ENCODE measurements at regions not wholly inside any gene's neighbourhood (a gene's known extent, or its start where the extent isn't known, plus 50 kb on each side); places are given as distances from the start of the nearest gene placed in this dataset.

- H3K27ac ChIP-seq (ENCODE audit: low read depth, low read length) = no peak overlapping the region
- ChIA-PET POLR2A (no interaction called here), CTCF (no interaction called here)
- H3K9me3 Mint-ChIP-seq = no peaks in the 10 kb centered on the region
- H3K36me3 Mint-ChIP-seq = no peaks in the 10 kb centered on the region
- H3K27me3 ChIP-seq (ENCODE audit: control insufficient read depth in 2 of 2, insufficient read depth in 2 of 2, low read length in 2 of 2) = no peaks in the 10 kb centered on the region
- no peaks in the 10 kb centered on the region for H3K4me1 Mint-ChIP-seq
- intact Hi-C loops (cut with micrococcal nuclease) = no loop called here
- no peak for DNase-seq
- H3K36me3 ChIP-seq (ENCODE audit: control insufficient read depth in 2 of 3, insufficient read depth in 3 of 3, low read length in 3 of 3) = no peaks in the 10 kb centered on the region
- H3K4me3 Mint-ChIP-seq = no peak overlapping the region
- peaks cover 2 to 23% (median 8%) of the 10 kb centered on the region in 5 donors for H3K27me3 Mint-ChIP-seq
- H3K4me3 ChIP-seq (ENCODE audit: low read length) = no peak overlapping the region
- no peaks in the 10 kb centered on the region for H3K4me1 ChIP-seq (ENCODE audit: control insufficient read depth in 2 of 2, insufficient read depth in 2 of 2, low read length in 2 of 2)
- ATAC-seq = no peak
- H3K27ac Mint-ChIP-seq = no peak overlapping the region
- H3K9me3 ChIP-seq (ENCODE audit: control insufficient read depth in 2 of 3, low read length in 3 of 3) = no peaks in the 10 kb centered on the region
These were observed 373.7 kb upstream of the GALNT5 start for GRCh38 chr2:156883804-156884203.

- H3K9me3 Mint-ChIP-seq = no peaks in the 10 kb centered on the region
- H3K27ac Mint-ChIP-seq = no peak overlapping the region
- peaks cover 6 to 27% (median 13%) of the 10 kb centered on the region in 5 donors for H3K27me3 Mint-ChIP-seq
- no peak overlapping the region for H3K4me3 ChIP-seq (ENCODE audit: low read length)
- no peaks in the 10 kb centered on the region for H3K36me3 Mint-ChIP-seq
- H3K27ac ChIP-seq (ENCODE audit: low read depth, low read length) = no peak overlapping the region
- POLR2A ChIA-PET = no interaction called here
- DNase-seq (no peak), ATAC-seq (no peak)
- H3K4me3 Mint-ChIP-seq = no peak overlapping the region
- no peaks in the 10 kb centered on the region for H3K36me3 ChIP-seq (ENCODE audit: control insufficient read depth in 2 of 3, insufficient read depth in 3 of 3, low read length in 3 of 3)
- CTCF ChIA-PET = no interaction called here
- intact Hi-C loops (cut with micrococcal nuclease) = no loop called here
- H3K4me1 Mint-ChIP-seq = no peaks in the 10 kb centered on the region
- H3K4me1 ChIP-seq (ENCODE audit: control insufficient read depth in 2 of 2, insufficient read depth in 2 of 2, low read length in 2 of 2) = no peaks in the 10 kb centered on the region
- H3K9me3 ChIP-seq (ENCODE audit: control insufficient read depth in 2 of 3, low read length in 3 of 3) = no peaks in the 10 kb centered on the region
- no peaks in the 10 kb centered on the region for H3K27me3 ChIP-seq (ENCODE audit: control insufficient read depth in 2 of 2, insufficient read depth in 2 of 2, low read length in 2 of 2)
These were observed 373.3 kb upstream of the GALNT5 start for GRCh38 chr2:156884216-156884615.

- CTCF ChIA-PET = no interaction called here
- intact Hi-C loops (cut with micrococcal nuclease) = loop anchor here in 1 of 2 donors (5.0 to 10.0 kb wide), 3 partner anchors 306 to 558 kb away; partner anchors contain the start of gene NR4A2
These were observed 366.9 kb upstream of the GALNT5 start for GRCh38 chr2:156890529-156891148.

GRCh38 chr2:156891609-156892008 lies 365.9 kb upstream of the GALNT5 start:
- peaks cover 36 to 67% (median 46%) of the 10 kb centered on the region in 5 donors for H3K27me3 Mint-ChIP-seq
- DNase-seq (no peak), ATAC-seq (no peak)
- H3K4me3 ChIP-seq (ENCODE audit: low read length) = no peak overlapping the region
- H3K36me3 ChIP-seq (ENCODE audit: control insufficient read depth in 2 of 3, insufficient read depth in 3 of 3, low read length in 3 of 3) = no peaks in the 10 kb centered on the region
- H3K27me3 ChIP-seq (ENCODE audit: control insufficient read depth in 2 of 2, insufficient read depth in 2 of 2, low read length in 2 of 2) = no peaks in the 10 kb centered on the region
- no peaks in the 10 kb centered on the region for H3K9me3 Mint-ChIP-seq
- H3K36me3 Mint-ChIP-seq = no peaks in the 10 kb centered on the region
- no peak overlapping the region for H3K4me3 Mint-ChIP-seq
- no peak overlapping the region for H3K27ac Mint-ChIP-seq
- intact Hi-C loops (cut with micrococcal nuclease) = loop anchor here (1.0 to 10.0 kb wide), 5 partner anchors 307 to 1523 kb away; partner anchors contain the start of gene NR4A2 (in 1 of the 2)
- ChIA-PET CTCF (no interaction called here), POLR2A (no interaction called here)
- no peaks in the 10 kb centered on the region for H3K9me3 ChIP-seq (ENCODE audit: control insufficient read depth in 2 of 3, low read length in 3 of 3)
- H3K4me1 Mint-ChIP-seq = peaks cover 5 to 31% (median 10%) of the 10 kb centered on the region in 7 donors
- no peaks in the 10 kb centered on the region for H3K4me1 ChIP-seq (ENCODE audit: control insufficient read depth in 2 of 2, insufficient read depth in 2 of 2, low read length in 2 of 2)
- H3K27ac ChIP-seq (ENCODE audit: low read depth, low read length) = no peak overlapping the region

More at GRCh38 chr2:156890529-156891148, 366.9 kb upstream of the GALNT5 start:
- Histone ChIP-seq H3K27ac (ENCODE audit: low read depth, low read length) (no peak overlapping the region), H3K36me3 (ENCODE audit: control insufficient read depth in 2 of 3, insufficient read depth in 3 of 3, low read length in 3 of 3) (no peaks in the 10 kb centered on the region), H3K9me3 (ENCODE audit: control insufficient read depth in 2 of 3, low read length in 3 of 3) (no peaks in the 10 kb centered on the region), H3K27me3 (ENCODE audit: control insufficient read depth in 2 of 2, insufficient read depth in 2 of 2, low read length in 2 of 2) (no peaks in the 10 kb centered on the region), H3K4me1 (ENCODE audit: control insufficient read depth in 2 of 2, insufficient read depth in 2 of 2, low read length in 2 of 2) (no peaks in the 10 kb centered on the region), H3K4me3 (ENCODE audit: low read length) (no peak overlapping the region)
- Mint-ChIP-seq H3K4me1 (peaks cover 1 to 21% (median 10%) of the 10 kb centered on the region in 7 donors), H3K27me3 (peaks cover 29 to 63% (median 37%) of the 10 kb centered on the region in 5 donors), H3K9me3 (no peaks in the 10 kb centered on the region), H3K4me3 (no peak overlapping the region), H3K27ac (no peak overlapping the region), H3K36me3 (no peaks in the 10 kb centered on the region)
- POLR2A ChIA-PET = no interaction called here
- DNase-seq (no peak), ATAC-seq (no peak)

- DNase-seq = peak in 2 of 9 donors; percentile 1 to 8
- no peaks in the 10 kb centered on the region for H3K36me3 Mint-ChIP-seq
- H3K9me3 Mint-ChIP-seq = peaks cover 0 to 1% (median 0%) of the 10 kb centered on the region in 11 donors
- no peak overlapping the region for H3K27ac Mint-ChIP-seq
- peak; percentile 40 for ATAC-seq
- H3K4me3 ChIP-seq (ENCODE audit: low read length) = no peak overlapping the region
- H3K4me1 Mint-ChIP-seq = peaks cover 5 to 32% (median 10%) of the 10 kb centered on the region in 7 donors
- H3K9me3 ChIP-seq (ENCODE audit: control insufficient read depth in 2 of 3, low read length in 3 of 3) = no peaks in the 10 kb centered on the region
- H3K27me3 ChIP-seq (ENCODE audit: control insufficient read depth in 2 of 2, insufficient read depth in 2 of 2, low read length in 2 of 2) = peaks cover 0 to 6% of the 10 kb centered on the region in 2 donors
- ChIA-PET POLR2A (no interaction called here), CTCF (interaction anchor here (0.7 kb wide), 1 partner anchor 827 kb away, joined by 3 read pairs; no protein-coding TSS in a partner anchor)
- H3K4me3 Mint-ChIP-seq = peak overlapping the region in 6 of 10 donors; percentile 1 to 36 (median 22)
- H3K27me3 Mint-ChIP-seq = peaks cover 36 to 67% (median 45%) of the 10 kb centered on the region in 5 donors
- H3K4me1 ChIP-seq (ENCODE audit: control insufficient read depth in 2 of 2, insufficient read depth in 2 of 2, low read length in 2 of 2) = no peaks in the 10 kb centered on the region
- H3K27ac ChIP-seq (ENCODE audit: low read depth, low read length) = no peak overlapping the region
- H3K36me3 ChIP-seq (ENCODE audit: control insufficient read depth in 2 of 3, insufficient read depth in 3 of 3, low read length in 3 of 3) = no peaks in the 10 kb centered on the region
- intact Hi-C loops (cut with micrococcal nuclease) = loop anchor here (1.0 to 10.0 kb wide), 5 partner anchors 308 to 1524 kb away; partner anchors contain the start of gene NR4A2 (in 1 of the 2)
These were observed 364.8 kb upstream of the GALNT5 start for GRCh38 chr2:156892467-156893281.

- H3K27me3 Mint-ChIP-seq = peaks cover 18 to 64% (median 37%) of the 10 kb centered on the region in 5 donors
These were observed 361.2 kb upstream of the GALNT5 start for GRCh38 chr2:156896294-156896693.

More at GRCh38 chr2:156896294-156896693, 361.2 kb upstream of the GALNT5 start:
- Histone ChIP-seq H3K4me3 (ENCODE audit: low read length) (no peak overlapping the region), H3K27me3 (ENCODE audit: control insufficient read depth in 2 of 2, insufficient read depth in 2 of 2, low read length in 2 of 2) (peaks cover 0 to 6% of the 10 kb centered on the region in 2 donors), H3K27ac (ENCODE audit: low read depth, low read length) (no peak overlapping the region), H3K36me3 (ENCODE audit: control insufficient read depth in 2 of 3, insufficient read depth in 3 of 3, low read length in 3 of 3) (no peaks in the 10 kb centered on the region), H3K4me1 (ENCODE audit: control insufficient read depth in 2 of 2, insufficient read depth in 2 of 2, low read length in 2 of 2) (no peaks in the 10 kb centered on the region), H3K9me3 (ENCODE audit: control insufficient read depth in 2 of 3, low read length in 3 of 3) (no peaks in the 10 kb centered on the region)
- CTCF ChIA-PET = no interaction called here
- POLR2A ChIA-PET = no interaction called here
- ATAC-seq (no peak), DNase-seq (peak in 1 of 9 donors; percentile 43)
- Mint-ChIP-seq H3K4me1 (peaks cover 5 to 32% (median 10%) of the 10 kb centered on the region in 7 donors), H3K9me3 (peaks cover 0 to 7% (median 3%) of the 10 kb centered on the region in 11 donors), H3K36me3 (peaks cover 0 to 6% (median 0%) of the 10 kb centered on the region in 5 donors), H3K4me3 (peak overlapping the region in 1 of 10 donors; percentile 36), H3K27ac (peak overlapping the region in 1 of 9 donors; percentile 40)
- intact Hi-C loops (cut with micrococcal nuclease) = loop anchor here in 1 of 2 donors (5.0 to 10.0 kb wide), 3 partner anchors 296 to 411 kb away; no protein-coding TSS in a partner anchor
